CD4-positive, alpha-beta T cell (primary cell): ENCODE measurements at regions not wholly inside any gene's neighbourhood (a gene's known extent, or its start where the extent isn't known, plus 50 kb on each side); places are given as distances from the start of the nearest gene placed in this dataset.

Source experiments
- ATAC-seq: fragments of 200-7000 bp; cut with Tn5 transposase; one replicate; pipeline ENCODE4 v1.10.0; 2022; ENCODE audit warnings: mild to moderate bottlenecking; ENCODE audit not compliant: poor library complexity
- CTCF ChIA-PET: fragments of 350-600 bp; sonication (Branson Sonifier 250); formaldehyde crosslinking; loops from one replicate; lab custom pipeline; 2021; ENCODE audit warnings: antibody characterized with exemption, inconsistent platforms; lab: Charles Lee
- POLR2A ChIA-PET: fragments of 350-600 bp; sonication (Branson Sonifier 250); formaldehyde crosslinking; loops from one replicate; lab custom pipeline; 2021; ENCODE audit warnings: antibody characterized with exemption, inconsistent platforms; lab: Charles Lee
- DNase-seq, 14 experiments: peaks; one replicate each; pipeline ENCODE4 v3.0.0-alpha.2; 2013 to 2020; ENCODE audit warnings: mixed read lengths in 2 of 14
- H3K27ac ChIP-seq, 2 donors: one replicate each; pipeline versions ENCODE4 v1.5.1 to v1.7.0; 2013; ENCODE audit warnings: low read length in 2 of 2, low read depth in 1 of 2, mild to moderate bottlenecking in 1 of 2
- H3K27me3 ChIP-seq, 2 experiments: 1 replicate in 1 of 2; 2 replicates in 1 of 2; pipeline versions ENCODE4 v1.6.1 to v1.7.0; 2013; ENCODE audit warnings: low read length in 2 of 2, control low read depth in 1 of 2, mild to moderate bottlenecking in 1 of 2, moderate library complexity in 1 of 2; ENCODE audit not compliant: insufficient read depth in 2 of 2, control insufficient read depth in 1 of 2
- H3K36me3 ChIP-seq: one replicate; pipeline ENCODE4 v1.6.1; 2013; ENCODE audit warnings: low read length, control low read depth; ENCODE audit not compliant: insufficient read depth
- H3K4me1 ChIP-seq: one replicate; pipeline ENCODE4 v1.6.1; 2013; ENCODE audit warnings: low read length, control low read depth; ENCODE audit not compliant: insufficient read depth
- H3K4me3 ChIP-seq: one replicate; pipeline ENCODE4 v1.5.1; 2013; ENCODE audit warnings: mild to moderate bottlenecking, low read length, moderate library complexity
- H3K9me3 ChIP-seq, 2 experiments: 1 replicate in 1 of 2; 2 replicates in 1 of 2; pipeline versions ENCODE4 v1.6.1 to v1.7.0; 2013; ENCODE audit warnings: low read length in 2 of 2, mild to moderate bottlenecking in 2 of 2, control low read depth in 1 of 2, moderate library complexity in 1 of 2; ENCODE audit not compliant: control insufficient read depth in 1 of 2, insufficient read depth in 1 of 2
- H3K27ac Mint-ChIP-seq: one replicate; pipeline ENCODE4 v1.8.0; 2020; ENCODE audit warnings: mixed read lengths
- H3K27me3 Mint-ChIP-seq: one replicate; pipeline ENCODE4 v1.8.0; 2021; ENCODE audit warnings: mixed read lengths
- H3K36me3 Mint-ChIP-seq: one replicate; pipeline ENCODE4 v1.8.0; 2021; ENCODE audit warnings: low read depth, mixed read lengths
- H3K4me1 Mint-ChIP-seq: one replicate; pipeline ENCODE4 v1.8.0; 2021; ENCODE audit warnings: low read depth, mixed read lengths
- H3K4me3 Mint-ChIP-seq: one replicate; pipeline ENCODE4 v1.8.0; 2020; ENCODE audit warnings: mild to moderate bottlenecking, mixed read lengths
- H3K9me3 Mint-ChIP-seq: one replicate; pipeline ENCODE4 v1.8.0; 2020; ENCODE audit warnings: mixed read lengths
- CTCF ChIP-seq: fragments of 200-600 bp; IDR thresholded peaks from one replicate; pipeline ENCODE4 v1.8.0; 2022; ENCODE audit warnings: antibody characterized with exemption, mild to moderate bottlenecking
- intact Hi-C, 2 experiments: fragments of 100-400 bp; cut with DNase I in 1 of 2; cut with micrococcal nuclease in 1 of 2; formaldehyde crosslinking; loops; one replicate each; pipeline versions ENCODE4 v1.15.1 to v1.9.0; 2023 to 2025; cut with DNase I, micrococcal nuclease

GRCh38 chr2:212649646-212650045 lies 111.0 kb upstream of the ERBB4 start:
- CTCF ChIA-PET = interaction anchor here (0.6 kb wide), 1 partner anchor 21 kb away, joined by 3 read pairs; no protein-coding TSS in a partner anchor
- intact Hi-C loops = no loop called here

GRCh38 chr2:212646698-212647366 lies 108.2 kb upstream of the ERBB4 start:
- no peaks in the 10 kb centered on the region for H3K4me1 Mint-ChIP-seq
- H3K27ac ChIP-seq = no peak overlapping the region
- H3K36me3 Mint-ChIP-seq = no peaks in the 10 kb centered on the region
- no peak for TF ChIP-seq CTCF
- H3K4me3 ChIP-seq = no peak overlapping the region
- ChIA-PET POLR2A (no interaction called here), CTCF (no interaction called here)
- peaks cover 3% of the 10 kb centered on the region for H3K27me3 Mint-ChIP-seq
- H3K9me3 ChIP-seq = peaks cover 0 to 6% of the 10 kb centered on the region in 2 experiments
- H3K36me3 ChIP-seq = no peaks in the 10 kb centered on the region
- intact Hi-C loops = no loop called here
- H3K4me3 Mint-ChIP-seq = no peak overlapping the region
- no peaks in the 10 kb centered on the region for H3K27me3 ChIP-seq
- no peaks in the 10 kb centered on the region for H3K4me1 ChIP-seq
- DNase-seq (no peak), ATAC-seq (no peak)
- no peaks in the 10 kb centered on the region for H3K9me3 Mint-ChIP-seq
- no peak overlapping the region for H3K27ac Mint-ChIP-seq

More at GRCh38 chr2:212649646-212650045, 111.0 kb upstream of the ERBB4 start:
- H3K36me3 Mint-ChIP-seq = no peaks in the 10 kb centered on the region
- no peak overlapping the region for H3K4me3 Mint-ChIP-seq
- Histone ChIP-seq H3K4me1 (no peaks in the 10 kb centered on the region), H3K27ac (no peak overlapping the region), H3K36me3 (no peaks in the 10 kb centered on the region), H3K4me3 (no peak overlapping the region), H3K9me3 (peaks cover 0 to under 1% of the 10 kb centered on the region in 2 experiments), H3K27me3 (no peaks in the 10 kb centered on the region)
- H3K27ac Mint-ChIP-seq = no peak overlapping the region
- no peak for ATAC-seq
- no peaks in the 10 kb centered on the region for H3K4me1 Mint-ChIP-seq
- POLR2A ChIA-PET = no interaction called here
- TF ChIP-seq CTCF = no peak
- DNase-seq = no peak
- H3K27me3 Mint-ChIP-seq = no peaks in the 10 kb centered on the region
- no peaks in the 10 kb centered on the region for H3K9me3 Mint-ChIP-seq

- CTCF ChIA-PET = no interaction called here
- ATAC-seq = no peak
- no peak overlapping the region for H3K27ac Mint-ChIP-seq
- no peak for TF ChIP-seq CTCF
- H3K27me3 Mint-ChIP-seq = peaks cover 3% of the 10 kb centered on the region
- peaks cover 0 to 6% of the 10 kb centered on the region in 2 experiments for H3K9me3 ChIP-seq
- H3K4me1 Mint-ChIP-seq = no peaks in the 10 kb centered on the region
- no peaks in the 10 kb centered on the region for H3K36me3 Mint-ChIP-seq
- no peak overlapping the region for H3K27ac ChIP-seq
- DNase-seq = no peak
- POLR2A ChIA-PET = no interaction called here
- no peaks in the 10 kb centered on the region for H3K27me3 ChIP-seq
- no peak overlapping the region for H3K4me3 ChIP-seq
- no peaks in the 10 kb centered on the region for H3K4me1 ChIP-seq
- no peak overlapping the region for H3K4me3 Mint-ChIP-seq
- no peaks in the 10 kb centered on the region for H3K36me3 ChIP-seq
- no peaks in the 10 kb centered on the region for H3K9me3 Mint-ChIP-seq
- intact Hi-C loops = no loop called here
These were observed 105.7 kb upstream of the ERBB4 start for GRCh38 chr2:212644195-212644837.
